Spleen (tissue), 11 donors: ENCODE measurements at regions not wholly inside any gene's neighbourhood (a gene's known extent, or its start where the extent isn't known, plus 50 kb on each side); places are given as distances from the start of the nearest gene placed in this dataset.

ENCODE experiments used
- DNase-seq: peaks from one replicate; pipeline ENCODE4 v3.0.0-alpha.2; 2020
- H3K27ac ChIP-seq, 8 donors: fragments of 200-600 bp; sonication (generic) in 7 of 8; 1 replicate in 4 of 8; 2 replicates in 4 of 8; pipeline versions ENCODE4 v1.5.0 to v1.8.0; 2016 to 2021; ENCODE audit warnings: inconsistent platforms in 4 of 8, mild to moderate bottlenecking in 4 of 8, moderate library complexity in 1 of 8
- H3K27me3 ChIP-seq, 7 donors: fragments of 200-600 bp; sonication (generic) in 6 of 7; replicated peaks in 1 of 7; 1 replicate in 4 of 7; 2 replicates in 3 of 7; pipeline versions ENCODE4 v1.5.0 to v1.8.0; 2016 to 2021; ENCODE audit warnings: inconsistent platforms in 3 of 7, mild to moderate bottlenecking in 1 of 7
- H3K36me3 ChIP-seq, 6 donors: fragments of 200-600 bp; sonication (generic) in 5 of 6; 1 replicate in 4 of 6; 2 replicates in 2 of 6; pipeline versions ENCODE4 v1.5.0 to v1.8.0; 2016 to 2021; ENCODE audit warnings: inconsistent platforms in 2 of 6
- H3K4me1 ChIP-seq, 6 donors: fragments of 200-600 bp; sonication (generic) in 5 of 6; 1 replicate in 3 of 6; 2 replicates in 3 of 6; pipeline versions ENCODE4 v1.5.0 to v1.8.0; 2016 to 2021; ENCODE audit warnings: inconsistent platforms in 3 of 6
- H3K4me3 ChIP-seq, 8 donors: fragments of 200-600 bp; sonication (generic) in 7 of 8; 1 replicate in 4 of 8; 2 replicates in 4 of 8; pipeline versions ENCODE4 v1.5.0 to v1.8.0; 2016 to 2021; ENCODE audit warnings: inconsistent platforms in 4 of 8, mild to moderate bottlenecking in 4 of 8, moderate library complexity in 2 of 8
- H3K9me3 ChIP-seq, 8 donors: fragments of 200-600 bp; sonication (generic) in 7 of 8; 1 replicate in 4 of 8; 2 replicates in 4 of 8; pipeline versions ENCODE4 v1.5.0 to v1.8.0; 2016 to 2021; ENCODE audit warnings: inconsistent platforms in 4 of 8
- POLR2A ChIP-seq, 3 donors: fragments of 450-650 bp; IDR thresholded peaks; one replicate each; pipeline ENCODE4 v1.5.1; 2017; ENCODE audit warnings: antibody characterized with exemption in 3 of 3, mild to moderate bottlenecking in 1 of 3
- POLR2AphosphoS5 ChIP-seq, 3 donors: sonication (generic); formaldehyde crosslinking; IDR thresholded peaks; one replicate each; pipeline ENCODE4 v1.5.1; 2017; ENCODE audit warnings: antibody characterized with exemption in 3 of 3
- WGBS, 5 donors: extraction: QIAGEN DNeasy Blood & Tissue Kit in 3 of 5; methylation state at CpG; one replicate each; pipeline versions ENCODE4 v1.1.5 to v1.1.7; 2013 to 2018; 5-methylcytosine and 5-hydroxymethylcytosine counted together
- intact Hi-C: fragments of 100-400 bp; cut with DNase I; formaldehyde crosslinking; loops from one replicate; pipeline ENCODE4 v1.15.0; 2023; ENCODE audit warnings: low total_unique reads
- TF ChIP-seq, protein P1 (sequence below), 11 experiments: fragments of 200-600 bp in 7 of 11; fragments of 450-650 bp in 4 of 11; sonication (generic) in 4 of 11; IDR thresholded peaks in 8 of 11; conservative IDR thresholded peaks in 3 of 11; 1 replicate in 7 of 11; 2 replicates in 4 of 11; pipeline versions ENCODE4 v1.4.0 to v1.8.0; 2016 to 2021; ENCODE audit warnings: antibody characterized with exemption in 11 of 11, inconsistent platforms in 4 of 11, mild to moderate bottlenecking in 1 of 11
- donor health status: healthy with polysubstance abuse.
- donor health status: DM: no; HTN: no; CAD: no; lungs with moderate emphysema.
- donor health status: DM: no; HTN: no; CAD: no.
- donor health status: Bipolar disorder and iron deficiency.
- donor health status: healthy.
- donor health status: DM: no; HTN: no; CAD: no.
- donor health status: DM: yes; HTN: yes; CAD: no.

- Histone ChIP-seq H3K9me3 (peaks cover 0 to 27% (median 13%) of the 10 kb centered on the region in 8 donors), H3K27ac (no peak overlapping the region), H3K27me3 (no peaks in the 10 kb centered on the region), H3K4me3 (no peak overlapping the region), H3K36me3 (no peaks in the 10 kb centered on the region), H3K4me1 (no peaks in the 10 kb centered on the region)
- WGBS, 5 donors, result 77 to 87% (median 79%) methylated on average over 2 of the region's 2 CpGs
- intact Hi-C loops, result no loop called here
- no peak for DNase-seq
- TF ChIP-seq, protein P1, sequence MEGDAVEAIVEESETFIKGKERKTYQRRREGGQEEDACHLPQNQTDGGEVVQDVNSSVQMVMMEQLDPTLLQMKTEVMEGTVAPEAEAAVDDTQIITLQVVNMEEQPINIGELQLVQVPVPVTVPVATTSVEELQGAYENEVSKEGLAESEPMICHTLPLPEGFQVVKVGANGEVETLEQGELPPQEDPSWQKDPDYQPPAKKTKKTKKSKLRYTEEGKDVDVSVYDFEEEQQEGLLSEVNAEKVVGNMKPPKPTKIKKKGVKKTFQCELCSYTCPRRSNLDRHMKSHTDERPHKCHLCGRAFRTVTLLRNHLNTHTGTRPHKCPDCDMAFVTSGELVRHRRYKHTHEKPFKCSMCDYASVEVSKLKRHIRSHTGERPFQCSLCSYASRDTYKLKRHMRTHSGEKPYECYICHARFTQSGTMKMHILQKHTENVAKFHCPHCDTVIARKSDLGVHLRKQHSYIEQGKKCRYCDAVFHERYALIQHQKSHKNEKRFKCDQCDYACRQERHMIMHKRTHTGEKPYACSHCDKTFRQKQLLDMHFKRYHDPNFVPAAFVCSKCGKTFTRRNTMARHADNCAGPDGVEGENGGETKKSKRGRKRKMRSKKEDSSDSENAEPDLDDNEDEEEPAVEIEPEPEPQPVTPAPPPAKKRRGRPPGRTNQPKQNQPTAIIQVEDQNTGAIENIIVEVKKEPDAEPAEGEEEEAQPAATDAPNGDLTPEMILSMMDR (IDR thresholded peaks at IDR 0.05 in 8 of 11, conservative IDR thresholded peaks at IDR 0.05 in 3 of 11), result no peak
- TF ChIP-seq POLR2AphosphoS5 (IDR thresholded peaks at IDR 0.05), result no peak
- no peak for TF ChIP-seq POLR2A (IDR thresholded peaks at IDR 0.05)
Observed at GRCh38 chr6:67706388-67706787, 928.7 kb upstream of the ADGRB3 start.

DNA sequence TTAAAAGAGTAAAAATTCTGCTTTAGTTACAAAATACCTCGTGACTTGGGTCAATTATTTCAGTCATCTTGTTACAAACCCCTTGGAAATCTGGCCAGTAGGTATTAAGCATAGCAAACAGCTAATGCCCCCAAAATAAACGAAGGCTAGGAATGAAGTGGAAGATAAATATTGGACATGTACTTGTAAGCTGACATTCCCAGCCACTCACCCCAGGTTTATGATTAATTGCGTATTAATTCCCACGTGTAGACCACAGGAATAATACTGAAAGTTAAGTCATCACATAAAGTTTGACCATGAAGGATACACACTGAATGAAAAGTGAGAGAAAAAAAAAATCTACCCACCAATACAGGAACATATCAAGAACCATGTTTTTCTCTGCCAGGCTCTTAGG is 936.5 kb upstream of the ADGRB3 start:
- no peak for DNase-seq

GRCh38 chr6:67694127-67694526 is 941.0 kb upstream of the ADGRB3 start:
- WGBS, 5 donors, result 68 to 85% (median 71%) methylated on average over 4 of the region's 4 CpGs
- H3K4me1 ChIP-seq, result no peaks in the 10 kb centered on the region
- DNase-seq, result no peak
- H3K27me3 ChIP-seq, result no peaks in the 10 kb centered on the region
- H3K36me3 ChIP-seq, result no peaks in the 10 kb centered on the region
- H3K27ac ChIP-seq, result no peak overlapping the region
- no peak overlapping the region for H3K4me3 ChIP-seq
- H3K9me3 ChIP-seq, result peaks cover 0 to 5% (median 0%) of the 10 kb centered on the region in 8 donors
- intact Hi-C loops, result no loop called here
- TF ChIP-seq, protein P1 (IDR thresholded peaks at IDR 0.05 in 8 of 11, conservative IDR thresholded peaks at IDR 0.05 in 3 of 11), result no peak
- TF ChIP-seq POLR2A (IDR thresholded peaks at IDR 0.05), result no peak
- TF ChIP-seq POLR2AphosphoS5 (IDR thresholded peaks at IDR 0.05), result no peak

More for the DNA sequence above, 936.5 kb upstream of the ADGRB3 start:
- no peaks in the 10 kb centered on the region for H3K4me1 ChIP-seq
- TF ChIP-seq POLR2AphosphoS5 (IDR thresholded peaks at IDR 0.05) (no peak), POLR2A (IDR thresholded peaks at IDR 0.05) (no peak)
- TF ChIP-seq, protein P1 (IDR thresholded peaks at IDR 0.05 in 8 of 11, conservative IDR thresholded peaks at IDR 0.05 in 3 of 11), result no peak
- H3K4me3 ChIP-seq, result no peak overlapping the region
- WGBS, 5 donors, result 59 to 74% (median 67%) methylated on average over 4 of the region's 4 CpGs
- no peaks in the 10 kb centered on the region for H3K36me3 ChIP-seq
- no peaks in the 10 kb centered on the region for H3K27me3 ChIP-seq
- intact Hi-C loops, result no loop called here
- H3K9me3 ChIP-seq, result peaks cover 0 to 6% (median 0%) of the 10 kb centered on the region in 8 donors
- H3K27ac ChIP-seq, result no peak overlapping the region

DNA sequence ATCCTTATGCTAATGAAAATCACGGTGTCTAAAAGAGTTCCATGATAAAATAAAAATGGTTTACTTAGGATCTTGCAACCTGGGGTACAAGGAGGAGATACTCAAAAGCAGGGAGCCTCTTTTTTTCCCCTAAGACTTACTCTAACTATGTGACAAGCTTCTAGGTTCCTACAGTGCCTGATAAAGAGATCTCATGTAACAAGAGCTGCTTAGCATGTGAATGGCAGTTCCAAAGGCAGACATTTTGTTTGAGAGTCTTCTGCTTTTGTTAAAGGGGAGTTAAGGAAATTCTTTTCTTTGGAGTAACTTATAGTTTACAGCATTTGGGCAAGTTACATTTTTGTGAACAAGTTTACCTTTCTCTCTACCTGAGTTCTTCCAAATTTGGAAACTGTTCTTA is 945.8 kb upstream of the ADGRB3 start:
- TF ChIP-seq, protein P1 (IDR thresholded peaks at IDR 0.05 in 8 of 11, conservative IDR thresholded peaks at IDR 0.05 in 3 of 11), result no peak
- TF ChIP-seq POLR2AphosphoS5 (IDR thresholded peaks at IDR 0.05) (no peak), POLR2A (IDR thresholded peaks at IDR 0.05) (no peak)
- Histone ChIP-seq H3K27me3 (no peaks in the 10 kb centered on the region), H3K4me1 (no peaks in the 10 kb centered on the region), H3K27ac (no peak overlapping the region), H3K36me3 (no peaks in the 10 kb centered on the region), H3K9me3 (peaks cover 0 to 13% (median under 1%) of the 10 kb centered on the region in 8 donors), H3K4me3 (no peak overlapping the region)
- intact Hi-C loops, result no loop called here
- 76 to 84% (median 82%) methylated on average over 1 of the region's 1 CpG for WGBS, 5 donors
- DNase-seq, result no peak
